ENCODE measurements at regions not wholly inside any gene's neighbourhood (a gene's known extent, or its start where the extent isn't known, plus 50 kb on each side); places are given as distances from the start of the nearest gene placed in this dataset.

- TF ChIP-seq POLR2A (IDR thresholded peaks at IDR 0.05) = no peak
- no peak for TF ChIP-seq CTCF (IDR thresholded peaks at IDR 0.05)
- TF ChIP-seq EP300 (IDR thresholded peaks at IDR 0.05; ENCODE audit: low read depth) = no peak
- TF ChIP-seq POLR2AphosphoS5 (IDR thresholded peaks at IDR 0.05) = no peak
Observed at GRCh38 chr5:82476155-82476554, 198.0 kb upstream of the RPS23 start.

Measured in transverse colon (tissue), 4 donors.